HG02884 (cell line): ENCODE measurements at regions not wholly inside any gene's neighbourhood (a gene's known extent, or its start where the extent isn't known, plus 50 kb on each side); places are given as distances from the start of the nearest gene placed in this dataset.

ENCODE experiments used
- ATAC-seq: cut with Tn5 transposase; IDR thresholded peaks from one replicate; pipeline ENCODE4 v1.9.1; 2021; ENCODE audit warnings: mild to moderate bottlenecking, moderate library complexity; ENCODE audit not compliant: unreplicated experiment

DNA sequence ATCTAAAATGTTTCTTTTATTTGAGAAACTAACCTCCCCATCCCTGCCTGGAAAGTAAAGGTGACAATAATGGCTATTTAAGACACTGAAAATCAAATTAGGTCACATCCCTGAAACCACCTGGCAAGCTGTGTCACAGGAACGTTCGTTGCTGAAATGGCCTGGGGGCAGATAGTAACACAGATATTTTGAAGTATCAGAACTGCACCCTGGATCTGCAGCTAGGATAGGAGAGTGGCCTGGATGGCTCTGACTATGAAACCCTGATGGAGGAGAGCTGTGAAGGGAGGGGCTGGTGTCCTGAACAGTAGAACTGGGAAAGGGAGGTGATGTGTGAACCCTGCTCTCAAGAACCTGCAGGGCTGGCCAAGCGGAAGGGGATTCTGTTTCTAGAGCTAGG lies 648.3 kb upstream of the CFAP20DC start:
- ATAC-seq, result no peak

DNA sequence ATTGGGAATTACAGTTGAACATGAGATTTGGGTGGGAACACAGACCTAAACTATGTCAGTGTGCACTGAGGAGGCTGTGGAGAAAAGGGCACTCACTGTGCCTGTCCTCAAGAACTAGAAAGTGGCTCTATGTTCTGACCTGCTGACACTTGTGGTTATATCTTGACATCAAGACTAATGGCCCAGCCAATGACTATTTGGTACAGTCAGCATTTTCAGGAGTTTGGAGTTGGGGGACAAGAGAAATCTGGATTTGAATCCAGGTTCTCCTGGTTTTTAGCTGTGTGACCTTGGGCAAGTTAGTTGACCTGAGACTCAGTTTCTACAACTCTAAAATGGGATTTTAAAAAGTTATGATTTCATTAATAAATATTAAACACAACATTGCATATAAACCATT lies 647.0 kb upstream of the CFAP20DC start:
- no peak for ATAC-seq

DNA sequence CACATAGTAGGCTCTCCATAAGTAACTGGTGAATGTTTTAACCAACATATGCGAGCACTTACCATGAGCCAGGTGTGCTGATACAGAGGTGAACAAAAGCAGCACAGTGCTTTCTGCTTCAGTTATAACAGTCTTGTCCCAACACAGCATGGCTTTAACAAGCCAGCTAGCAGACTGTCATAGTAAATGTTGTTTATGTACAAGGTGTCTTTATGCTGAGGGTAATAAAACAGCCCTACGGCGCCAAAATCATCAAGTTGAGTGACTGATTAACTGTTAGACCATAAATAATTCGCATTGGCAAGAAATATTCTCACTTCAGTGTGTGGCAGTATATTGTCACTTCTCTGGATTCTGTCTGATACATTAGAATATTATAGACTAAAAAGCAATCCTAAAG lies 646.0 kb upstream of the CFAP20DC start:
- ATAC-seq, result no peak

DNA sequence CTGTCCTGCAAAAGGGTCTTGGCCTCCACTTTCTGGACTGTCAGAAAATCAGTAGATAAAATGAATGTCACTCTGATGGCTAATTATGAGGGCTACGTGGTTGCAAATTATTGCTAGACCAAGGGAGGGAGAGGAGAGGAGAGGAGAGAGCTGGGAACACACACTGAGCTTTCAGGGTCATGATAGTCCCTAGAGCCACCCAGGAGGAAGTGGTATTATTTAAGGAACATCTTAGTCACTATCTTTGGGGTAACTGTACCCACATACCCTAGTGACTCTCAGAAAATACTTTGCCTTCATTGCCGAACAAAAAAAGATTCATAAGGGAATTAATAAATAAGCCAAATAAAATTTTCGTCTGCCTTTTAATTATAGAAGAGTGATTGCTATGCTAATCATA lies 642.3 kb upstream of the CFAP20DC start:
- no peak for ATAC-seq

DNA sequence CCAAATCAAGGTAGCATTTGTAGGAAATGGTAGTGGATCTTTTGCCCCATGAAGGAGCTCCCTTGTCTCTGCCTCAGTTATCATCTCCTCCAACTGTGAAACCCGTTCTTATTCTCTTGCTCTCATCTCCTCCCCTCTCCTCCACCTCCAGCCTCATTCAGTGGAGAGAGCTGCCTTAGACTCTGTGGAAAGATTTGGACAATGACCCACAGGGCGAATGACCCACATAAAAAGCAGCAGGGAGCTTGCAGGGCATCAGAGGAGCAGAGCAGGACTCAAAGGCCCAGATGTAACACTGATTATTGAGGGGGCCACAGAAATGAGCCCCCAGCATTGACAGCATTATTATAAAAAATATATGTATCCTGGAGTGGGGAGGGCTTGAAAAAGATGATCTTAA lies 641.1 kb upstream of the CFAP20DC start:
- ATAC-seq, result no peak

DNA sequence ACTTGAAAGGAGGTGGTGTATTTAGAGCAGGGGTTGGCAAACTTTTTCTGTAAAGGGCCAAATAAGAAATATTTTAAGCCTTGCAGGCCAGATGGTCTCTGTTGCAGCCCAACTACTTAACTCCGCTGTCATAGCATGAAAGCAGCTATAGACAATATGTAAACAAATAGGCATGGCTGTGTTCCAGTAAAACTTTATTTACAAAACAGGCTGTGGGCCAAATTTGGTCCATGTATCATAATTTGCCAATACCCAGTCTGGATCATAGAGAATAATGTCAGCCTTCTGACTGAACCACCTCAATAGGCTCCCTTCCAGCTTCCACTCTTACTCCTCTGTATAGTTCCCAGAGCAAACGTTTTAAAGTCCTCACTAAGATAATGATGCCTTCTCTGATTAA lies 638.8 kb upstream of the CFAP20DC start:
- ATAC-seq, result no peak

DNA sequence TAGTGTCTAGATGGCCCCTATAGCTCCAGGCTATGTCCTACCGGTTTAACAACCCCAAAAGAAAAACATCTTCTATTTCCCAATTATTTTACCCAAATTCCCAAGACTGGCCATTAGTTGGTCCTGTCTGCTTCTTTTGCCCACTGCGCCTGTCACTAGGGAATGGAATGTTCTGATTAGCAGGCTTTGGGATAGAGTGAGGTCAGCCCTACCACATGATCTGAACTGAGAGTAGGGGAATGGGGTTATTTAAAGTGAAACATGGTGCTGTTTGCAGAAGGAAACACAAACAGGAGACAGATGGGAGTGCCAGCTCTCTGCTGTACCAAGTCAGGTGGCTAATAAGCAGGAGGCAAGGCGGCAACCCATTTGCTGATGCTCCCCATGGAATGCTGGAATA lies 635.6 kb upstream of the CFAP20DC start:
- ATAC-seq, result no peak

DNA sequence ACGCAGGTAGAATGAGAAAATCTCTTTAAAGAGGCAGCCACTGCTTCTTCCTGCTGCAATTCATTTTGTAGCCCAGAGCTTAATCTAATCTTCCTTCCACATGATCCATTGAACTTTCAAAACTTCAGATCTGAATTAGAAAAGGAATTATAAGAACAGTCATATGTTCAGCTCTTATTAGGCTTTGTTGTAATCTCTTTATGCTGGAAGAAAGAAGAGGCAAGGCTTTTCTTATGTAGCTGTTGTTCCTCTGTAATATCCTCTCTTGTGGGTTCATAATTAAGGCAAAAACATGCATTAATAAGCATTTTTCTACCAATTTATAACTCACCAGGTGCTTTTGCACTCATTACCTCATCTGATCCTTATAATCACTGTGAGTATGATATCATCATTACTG lies 634.9 kb upstream of the CFAP20DC start:
- no peak for ATAC-seq

DNA sequence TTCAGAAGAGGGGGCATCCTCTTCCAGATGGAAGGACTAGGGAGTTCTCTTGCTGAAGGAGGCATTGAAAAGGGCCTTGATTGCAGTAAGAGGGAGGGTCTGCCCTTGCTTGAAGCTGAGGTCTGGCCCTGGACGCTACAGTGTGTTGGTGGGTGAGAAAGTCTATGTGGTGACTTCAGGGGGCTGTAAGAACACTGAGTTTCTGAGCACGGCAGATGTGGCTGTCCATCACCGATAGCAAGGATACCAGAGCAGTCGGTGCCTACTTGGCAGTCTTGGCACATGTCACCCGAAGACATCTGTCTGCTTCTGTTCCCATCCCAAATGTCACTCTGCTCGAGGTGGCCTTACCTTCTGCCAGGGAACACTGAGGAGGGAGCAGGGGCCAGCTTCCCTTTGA lies 631.1 kb upstream of the CFAP20DC start:
- no peak for ATAC-seq

DNA sequence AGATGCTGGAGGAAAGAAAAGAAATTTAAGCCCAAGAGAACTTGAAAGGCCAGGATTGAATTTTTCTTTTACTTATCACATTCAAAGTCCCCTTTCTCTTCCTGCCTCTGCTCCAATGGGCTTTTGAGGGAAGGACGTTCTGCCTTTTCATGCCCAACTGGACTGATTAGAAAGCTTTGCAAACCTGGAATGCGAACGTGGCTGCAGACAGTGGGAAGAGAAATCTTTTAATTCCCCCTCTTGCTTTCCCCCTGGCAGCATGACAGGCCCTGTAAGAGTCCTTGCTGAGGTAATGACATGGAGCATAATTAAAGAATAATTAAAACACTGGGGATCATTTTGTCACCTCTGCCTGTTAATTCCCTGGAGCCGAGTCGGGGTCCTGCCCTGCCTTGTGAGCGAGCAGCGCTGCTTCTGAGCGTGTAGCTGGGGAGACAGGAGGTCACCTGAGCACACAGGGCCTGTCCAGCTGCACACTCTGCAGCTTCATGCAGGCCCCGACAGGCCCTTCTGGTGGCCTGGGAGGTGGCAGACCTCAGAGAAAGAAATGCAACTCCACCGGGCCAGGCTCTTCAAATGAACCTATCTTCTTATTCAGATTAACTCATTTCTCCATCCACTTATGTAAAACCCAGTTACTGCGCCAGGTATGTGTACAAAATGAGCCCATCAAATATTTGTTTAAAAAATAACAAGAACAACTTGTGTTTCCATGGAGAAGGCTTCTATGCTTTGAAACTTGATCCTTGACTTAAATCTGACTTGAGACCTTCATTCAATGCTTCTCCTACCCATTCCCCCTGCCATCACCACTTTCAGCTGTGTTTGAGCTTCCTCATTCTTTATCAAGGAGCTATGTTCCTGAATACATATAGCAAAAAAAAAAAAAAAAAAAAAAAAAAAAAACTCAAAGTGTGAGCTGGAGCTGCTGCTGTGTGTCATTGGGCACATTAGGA lies 628.2 kb upstream of the CFAP20DC start:
- no peak for ATAC-seq

DNA sequence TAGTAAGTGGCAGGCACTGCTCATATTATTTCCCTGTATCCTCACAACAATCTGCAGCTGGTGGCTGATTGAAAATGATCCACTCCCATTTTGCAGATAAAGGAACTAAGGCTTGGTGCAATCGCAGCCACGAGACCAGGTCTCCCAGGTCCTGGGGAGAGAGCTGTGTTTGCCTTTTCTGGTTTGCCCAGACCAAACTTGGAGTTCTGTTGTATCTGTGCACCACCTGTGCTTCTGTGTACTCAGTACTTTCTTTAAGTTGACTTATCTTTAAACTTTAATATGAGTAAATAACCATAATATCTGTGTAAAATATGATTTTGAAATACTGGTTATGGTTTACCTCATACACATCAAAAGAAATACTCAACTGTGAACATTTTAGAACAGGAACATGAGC lies 625.7 kb upstream of the CFAP20DC start:
- no peak for ATAC-seq

DNA sequence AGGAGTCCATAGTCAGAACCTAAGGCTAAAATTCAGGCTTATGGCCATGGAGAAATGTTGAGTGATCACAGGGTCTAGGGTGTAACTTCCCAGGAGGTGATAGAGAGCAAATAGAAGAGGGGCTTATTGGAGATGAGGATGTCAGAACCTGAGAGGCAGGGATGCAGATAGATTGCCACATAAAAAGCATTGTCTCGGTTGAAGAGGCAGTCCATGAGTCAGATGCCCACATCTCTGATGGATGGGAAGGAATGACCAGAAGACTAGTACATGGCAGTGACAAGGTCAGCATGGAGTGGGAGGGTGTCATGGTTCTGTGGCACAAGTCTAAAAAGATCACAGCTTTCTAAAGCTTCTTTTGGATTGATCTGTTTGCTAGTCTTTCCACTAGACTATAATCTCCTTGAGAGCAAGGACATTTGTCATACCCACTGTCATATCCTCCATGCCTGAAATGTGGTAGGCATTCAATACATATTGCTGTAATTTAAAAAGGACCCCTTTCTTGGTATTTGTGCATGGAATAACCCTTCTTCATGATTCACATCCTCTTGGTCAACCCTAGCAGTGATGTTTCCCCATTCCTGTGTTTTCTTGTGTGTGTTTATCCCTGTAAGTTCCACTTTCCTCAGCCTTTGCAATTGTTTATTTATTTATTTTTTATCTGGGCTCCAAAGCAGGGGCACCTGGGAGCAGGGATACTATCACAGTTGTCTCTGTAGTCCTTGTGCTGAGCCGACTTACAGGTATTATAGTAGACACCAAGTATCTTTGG lies 613.4 kb upstream of the CFAP20DC start:
- ATAC-seq, result no peak

DNA sequence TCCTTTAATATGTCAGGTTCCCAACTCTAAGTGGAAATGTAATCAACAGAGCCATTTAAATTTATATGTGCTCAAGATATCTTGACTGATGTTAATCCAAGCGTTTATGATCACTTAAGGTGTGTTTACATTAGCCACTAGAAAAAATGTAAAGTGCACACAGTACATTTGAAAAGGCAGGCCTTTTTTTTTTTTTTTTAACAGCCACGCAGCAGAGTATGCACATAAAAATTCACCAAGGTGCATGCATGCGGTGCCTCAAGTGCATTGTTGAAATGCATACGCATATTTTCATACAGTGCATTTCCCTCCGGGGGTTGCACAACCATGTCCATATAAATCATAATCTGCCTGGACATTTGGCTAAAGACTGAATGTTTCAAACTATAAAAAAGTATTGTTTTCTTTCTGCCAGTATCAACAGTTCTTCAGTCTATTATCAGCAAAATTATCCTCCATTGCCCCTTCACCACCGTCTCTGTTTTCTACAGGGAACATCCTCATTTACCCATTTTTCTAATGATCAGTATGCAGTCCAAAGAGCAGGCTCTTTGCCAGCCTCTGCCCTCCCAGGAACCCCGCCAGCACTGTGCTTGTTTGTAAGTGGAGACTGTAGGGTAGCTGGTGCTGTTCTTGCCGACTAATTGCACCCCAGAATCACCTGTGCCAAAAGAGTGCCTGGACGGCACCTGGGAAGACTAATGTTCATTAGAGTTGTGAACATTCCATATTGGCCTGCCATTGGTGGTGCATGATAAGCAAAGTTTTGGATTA lies 611.2 kb upstream of the CFAP20DC start:
- no peak for ATAC-seq

DNA sequence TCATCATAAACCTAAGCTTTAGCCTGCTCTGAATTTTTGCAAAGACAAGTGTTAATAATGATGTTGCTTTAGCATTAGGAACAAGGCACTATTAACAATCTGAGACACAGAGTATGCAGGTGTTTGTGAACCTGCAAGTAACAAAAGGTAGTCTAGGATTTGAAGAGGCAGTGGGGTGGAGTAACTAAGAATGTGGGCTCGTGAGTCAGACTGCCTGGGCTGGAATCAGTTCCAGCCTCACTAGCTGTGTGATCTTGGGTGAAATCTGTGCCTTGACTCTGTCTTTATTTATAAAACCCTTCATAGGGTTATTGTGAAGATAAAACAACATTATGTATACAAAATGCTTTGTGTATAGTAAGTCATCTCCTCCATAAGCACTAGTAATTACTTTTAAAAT lies 610.6 kb upstream of the CFAP20DC start:
- no peak for ATAC-seq

DNA sequence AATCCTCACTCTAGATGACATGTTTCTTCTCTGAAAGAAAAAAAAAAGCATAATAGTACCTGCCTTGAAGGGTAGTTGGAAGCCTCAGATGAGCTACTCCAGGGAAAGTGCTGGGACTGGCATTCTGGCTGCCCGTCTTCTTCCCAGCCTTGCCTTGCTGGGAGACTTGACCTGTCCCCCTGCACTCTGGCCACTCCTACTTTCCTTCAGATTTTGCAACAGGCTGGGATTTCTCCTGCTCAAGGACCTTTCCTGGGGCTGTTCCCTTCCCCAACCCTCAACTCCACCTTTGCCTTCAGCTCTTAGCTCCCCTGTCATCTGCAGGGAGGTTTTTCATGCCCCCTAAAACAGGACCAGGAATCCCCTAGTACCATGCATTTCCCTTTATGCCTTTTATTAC lies 609.9 kb upstream of the CFAP20DC start:
- ATAC-seq, result no peak

DNA sequence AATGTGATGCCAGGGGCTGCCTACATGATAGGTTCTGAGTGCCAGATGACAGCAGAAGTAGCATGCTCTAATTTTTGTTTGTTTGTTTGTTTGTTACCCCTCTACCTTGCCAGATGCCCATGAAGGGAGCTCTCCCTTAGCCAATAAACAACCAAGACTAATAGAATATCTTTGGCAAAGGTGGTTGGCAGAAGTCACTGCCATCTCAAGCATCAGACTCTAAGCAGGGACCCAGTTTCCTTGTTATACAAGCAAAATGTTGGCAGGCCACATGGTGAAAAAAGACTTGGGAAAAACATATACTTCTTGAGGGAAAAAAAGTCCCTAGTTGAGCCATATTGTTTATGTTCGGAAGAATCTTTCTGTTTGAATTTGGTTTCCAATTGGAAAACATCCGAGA lies 609.0 kb upstream of the CFAP20DC start:
- ATAC-seq, result no peak

DNA sequence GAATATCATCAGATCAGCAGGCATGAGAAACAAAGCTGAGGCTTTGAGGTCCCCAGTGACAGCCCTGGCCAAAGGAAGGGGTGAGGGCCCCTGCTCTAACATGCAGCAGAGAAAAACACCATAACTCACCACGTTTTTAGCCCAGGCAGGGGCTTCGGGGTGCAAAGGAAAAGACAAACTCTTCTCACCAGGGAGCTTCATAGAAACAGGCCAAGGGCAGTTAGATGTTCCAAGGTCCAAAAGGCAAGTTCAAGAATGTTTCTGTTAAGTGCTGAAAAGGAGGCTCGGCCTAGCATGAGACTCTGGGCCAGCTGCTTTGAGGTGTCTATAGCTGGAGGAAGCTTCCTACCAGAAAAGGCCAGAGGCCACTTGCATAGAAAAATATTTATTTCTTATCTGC lies 608.4 kb upstream of the CFAP20DC start:
- ATAC-seq, result no peak

DNA sequence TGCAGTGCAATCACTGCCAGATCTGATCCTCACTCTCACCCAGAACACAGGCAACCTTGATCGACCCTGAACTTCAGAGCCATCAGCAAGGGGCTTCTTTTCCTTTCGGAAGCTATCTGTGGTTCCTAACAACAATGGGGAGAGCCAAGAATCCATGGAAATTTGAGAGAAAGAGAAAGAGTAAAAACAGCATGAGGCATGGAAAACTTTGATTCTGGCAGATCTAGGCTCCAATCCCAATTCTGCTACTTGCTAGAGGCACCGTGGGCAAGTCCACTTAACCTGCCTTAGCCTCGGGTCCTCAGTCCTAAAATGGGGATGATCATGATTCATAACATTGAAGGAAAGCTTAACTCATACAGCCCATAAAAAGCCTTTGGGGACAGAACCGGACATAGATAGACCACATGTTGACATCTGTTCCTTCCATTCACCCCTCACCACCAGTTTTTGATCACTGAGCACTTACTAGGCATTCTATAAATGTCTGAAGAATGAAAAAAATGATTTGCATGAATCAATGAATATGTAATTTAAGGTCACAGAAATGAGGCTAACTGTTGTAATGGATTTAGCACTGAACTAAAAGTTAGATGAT lies 605.7 kb upstream of the CFAP20DC start:
- ATAC-seq, result no peak

DNA sequence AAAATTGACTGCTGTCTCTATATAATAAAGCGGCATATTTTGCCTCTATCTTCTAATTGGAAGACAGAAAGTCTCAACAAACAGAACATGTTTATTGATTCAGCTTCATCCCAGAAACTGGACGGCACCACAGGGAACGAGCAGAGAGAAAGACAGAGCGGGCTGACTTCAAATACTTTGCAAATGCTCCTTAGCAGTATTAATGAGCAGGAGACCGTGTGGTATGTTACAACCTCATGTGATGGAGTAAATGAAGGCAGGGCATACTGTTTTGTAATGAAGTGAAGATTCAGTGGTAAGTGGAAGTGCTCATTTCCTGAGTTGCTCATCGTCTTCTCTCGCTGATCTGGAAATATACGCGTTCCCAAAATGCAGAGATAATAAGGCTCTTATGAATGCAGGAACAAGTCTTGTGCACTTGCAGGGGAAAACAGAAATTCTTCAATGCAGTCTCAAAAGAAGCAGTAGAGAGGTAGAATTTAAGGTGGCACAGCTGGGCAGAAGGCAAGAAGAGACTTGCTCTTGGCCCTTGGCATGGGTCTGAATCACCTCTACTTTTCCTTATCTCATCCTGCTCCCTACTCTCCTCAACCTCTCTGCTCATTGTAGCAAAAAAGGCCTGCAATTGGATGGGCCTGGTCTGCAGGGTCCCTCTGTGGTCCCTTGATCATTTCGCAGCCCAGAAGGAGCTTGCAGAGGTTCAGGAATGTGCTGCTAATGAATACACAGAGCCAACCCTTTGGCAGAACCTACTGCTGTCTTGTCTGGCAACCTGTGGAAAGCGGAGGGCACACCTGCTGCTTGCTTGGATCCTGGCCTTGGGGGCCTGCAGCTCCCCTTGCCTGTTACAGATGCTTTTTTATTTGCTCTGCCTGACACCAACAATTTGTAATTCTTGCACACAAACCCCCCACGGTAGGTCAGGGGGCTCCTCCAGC lies 604.9 kb upstream of the CFAP20DC start:
- ATAC-seq, result no peak

DNA sequence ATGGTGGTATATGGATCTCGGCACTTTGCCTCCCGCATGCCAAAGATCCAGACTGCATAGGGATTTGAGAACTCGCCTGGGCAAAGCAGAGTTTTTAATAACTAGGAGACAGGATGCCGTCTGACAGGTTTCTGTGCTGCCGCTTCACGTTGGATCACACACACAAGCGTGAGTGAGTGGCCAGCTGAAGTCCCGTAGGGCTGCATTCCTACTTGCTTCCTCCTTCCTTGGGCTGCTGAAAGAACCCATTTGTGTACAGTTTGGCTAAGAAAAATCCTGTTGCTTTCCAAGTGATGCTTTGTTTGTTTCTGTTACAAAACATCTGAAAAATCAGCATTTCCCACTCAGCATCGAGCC lies 604.3 kb upstream of the CFAP20DC start:
- ATAC-seq, result no peak
